LNCAP (cell line): ENCODE measurements at regions not wholly inside any gene's neighbourhood (a gene's known extent, or its start where the extent isn't known, plus 50 kb on each side); places are given as distances from the start of the nearest gene placed in this dataset.

Experiments
- TF ChIP-seq, protein P1 (sequence below): fragments of 450-650 bp; IDR thresholded peaks from 2 replicates; pipeline ENCODE4 v1.5.1; 2017; ENCODE audit warnings: mild to moderate bottlenecking

DNA sequence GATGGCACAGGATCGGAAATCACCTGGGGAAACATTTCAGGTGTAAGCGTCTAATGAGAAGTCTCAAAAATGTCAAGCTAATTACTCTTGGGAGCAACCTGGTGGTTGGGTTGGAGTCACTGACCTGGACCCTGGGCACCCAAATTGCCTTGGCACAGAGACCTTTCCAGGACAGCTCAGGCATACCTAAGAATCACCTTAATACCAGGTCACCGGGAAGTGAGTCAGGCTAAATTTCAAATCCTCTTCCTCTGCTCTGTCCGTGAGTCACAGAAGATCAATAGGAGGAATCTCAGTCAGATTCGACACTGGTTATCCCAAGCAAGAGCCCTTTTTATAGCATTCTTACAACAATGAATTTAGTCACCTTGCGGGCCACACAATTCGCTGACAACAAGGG is 179.6 kb upstream of the CAMK1G start:
- TF ChIP-seq, protein P1, sequence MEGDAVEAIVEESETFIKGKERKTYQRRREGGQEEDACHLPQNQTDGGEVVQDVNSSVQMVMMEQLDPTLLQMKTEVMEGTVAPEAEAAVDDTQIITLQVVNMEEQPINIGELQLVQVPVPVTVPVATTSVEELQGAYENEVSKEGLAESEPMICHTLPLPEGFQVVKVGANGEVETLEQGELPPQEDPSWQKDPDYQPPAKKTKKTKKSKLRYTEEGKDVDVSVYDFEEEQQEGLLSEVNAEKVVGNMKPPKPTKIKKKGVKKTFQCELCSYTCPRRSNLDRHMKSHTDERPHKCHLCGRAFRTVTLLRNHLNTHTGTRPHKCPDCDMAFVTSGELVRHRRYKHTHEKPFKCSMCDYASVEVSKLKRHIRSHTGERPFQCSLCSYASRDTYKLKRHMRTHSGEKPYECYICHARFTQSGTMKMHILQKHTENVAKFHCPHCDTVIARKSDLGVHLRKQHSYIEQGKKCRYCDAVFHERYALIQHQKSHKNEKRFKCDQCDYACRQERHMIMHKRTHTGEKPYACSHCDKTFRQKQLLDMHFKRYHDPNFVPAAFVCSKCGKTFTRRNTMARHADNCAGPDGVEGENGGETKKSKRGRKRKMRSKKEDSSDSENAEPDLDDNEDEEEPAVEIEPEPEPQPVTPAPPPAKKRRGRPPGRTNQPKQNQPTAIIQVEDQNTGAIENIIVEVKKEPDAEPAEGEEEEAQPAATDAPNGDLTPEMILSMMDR, result no peak

DNA sequence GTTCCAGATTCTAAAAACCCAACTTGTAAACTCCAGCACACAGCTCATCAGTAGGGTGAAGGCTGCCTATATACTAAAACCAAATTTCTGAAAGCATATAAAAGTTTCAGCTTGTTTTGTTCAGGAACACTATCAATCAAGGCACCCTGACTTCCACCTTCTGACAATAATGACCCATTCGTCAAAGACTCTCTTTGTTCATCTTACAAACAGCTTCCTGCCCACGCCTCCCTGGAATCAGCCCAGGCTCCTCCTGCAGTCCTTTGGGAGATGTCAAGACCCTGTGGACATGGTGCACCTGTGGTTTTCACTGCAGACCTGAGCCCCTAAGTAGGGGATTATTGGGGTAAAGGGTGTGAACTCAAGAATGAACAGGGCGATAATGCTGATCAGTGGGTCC is 178.9 kb upstream of the CAMK1G start:
- TF ChIP-seq, protein P1, result no peak

DNA sequence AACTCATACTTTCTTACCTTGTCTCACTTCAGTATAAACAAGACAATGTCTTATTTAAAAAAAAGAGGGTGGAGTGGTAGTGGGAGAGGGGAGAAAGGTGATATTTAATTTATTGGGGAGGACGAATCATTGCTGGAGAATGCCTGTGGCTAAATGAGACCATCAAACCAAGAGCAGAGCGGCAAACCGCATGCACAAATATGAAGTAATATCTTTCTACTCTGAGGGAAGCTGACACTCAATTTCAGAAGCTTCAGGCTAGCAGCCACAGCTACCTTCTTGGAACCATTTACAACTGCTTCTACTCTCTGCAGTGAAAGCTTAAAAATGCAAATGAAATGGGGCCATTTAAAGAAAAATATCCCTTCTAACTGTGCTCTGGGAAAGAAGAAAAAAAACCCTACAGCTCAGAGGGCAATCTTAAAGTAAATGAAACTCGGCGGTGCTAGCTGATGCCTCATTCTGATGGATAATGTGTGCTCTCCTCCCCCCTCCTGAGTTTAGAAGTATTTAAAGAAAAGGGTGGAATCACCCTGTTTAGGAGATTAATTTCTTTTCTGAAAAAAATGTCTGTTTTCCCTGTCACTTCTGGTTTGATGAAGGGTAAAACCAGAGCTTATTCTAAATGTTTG is 178.2 kb upstream of the CAMK1G start:
- TF ChIP-seq, protein P1, result no peak

DNA sequence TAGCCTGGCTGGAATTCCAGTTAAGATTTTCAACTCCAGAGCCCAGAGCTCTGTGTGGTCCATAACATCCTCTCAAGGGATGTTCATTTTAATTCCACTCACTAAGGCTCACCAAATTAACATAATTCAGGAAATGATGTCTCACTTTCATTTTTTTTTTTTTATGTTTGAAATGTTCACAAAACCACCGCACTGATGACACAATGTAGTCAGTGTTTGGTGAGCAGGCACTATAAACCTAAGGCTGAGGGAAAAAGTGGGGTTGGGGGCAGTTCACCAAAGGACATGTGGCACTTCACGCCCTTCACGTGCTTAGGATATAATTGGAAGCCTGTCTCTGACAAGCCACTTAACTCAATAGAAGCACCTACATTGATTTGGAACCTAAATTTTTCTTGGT is 177.3 kb upstream of the CAMK1G start:
- TF ChIP-seq, protein P1, result no peak

DNA sequence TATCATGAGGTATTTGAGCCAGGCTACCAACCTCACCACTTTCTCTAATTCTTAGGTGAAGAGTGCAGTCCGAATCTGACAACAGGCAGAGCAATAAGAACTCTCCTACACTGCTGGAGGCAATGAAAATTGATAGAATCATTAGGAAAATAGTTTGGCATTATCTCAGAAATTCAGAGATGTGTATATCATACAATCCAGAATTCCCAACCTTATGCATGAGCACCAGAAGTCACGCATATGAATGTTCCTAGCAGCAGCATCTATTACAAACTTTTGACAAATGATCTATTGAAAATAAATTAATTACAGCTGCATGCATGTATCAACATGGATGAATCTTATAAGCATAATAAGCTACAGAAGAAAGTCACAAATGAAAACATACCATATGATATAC is 176.9 kb upstream of the CAMK1G start:
- TF ChIP-seq, protein P1, result no peak

DNA sequence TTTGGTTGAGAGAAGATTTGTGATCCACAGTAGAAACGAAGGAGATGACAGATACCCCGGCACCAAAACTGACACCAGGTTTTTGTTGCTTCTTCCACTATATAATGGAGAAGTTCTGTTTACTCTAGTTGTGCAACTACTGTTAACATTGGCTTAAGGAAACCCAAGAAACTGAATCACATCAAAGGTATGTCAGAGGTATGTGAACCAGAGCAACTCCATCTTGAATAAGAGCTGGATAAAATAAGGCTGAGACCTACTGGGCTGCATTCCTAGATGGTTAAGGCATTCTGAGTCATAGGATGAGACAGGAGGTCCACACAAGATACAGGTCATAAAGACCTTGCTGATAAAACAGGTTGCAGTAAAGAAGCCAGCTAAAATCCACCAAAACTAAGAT is 173.7 kb upstream of the CAMK1G start:
- TF ChIP-seq, protein P1, result no peak

DNA sequence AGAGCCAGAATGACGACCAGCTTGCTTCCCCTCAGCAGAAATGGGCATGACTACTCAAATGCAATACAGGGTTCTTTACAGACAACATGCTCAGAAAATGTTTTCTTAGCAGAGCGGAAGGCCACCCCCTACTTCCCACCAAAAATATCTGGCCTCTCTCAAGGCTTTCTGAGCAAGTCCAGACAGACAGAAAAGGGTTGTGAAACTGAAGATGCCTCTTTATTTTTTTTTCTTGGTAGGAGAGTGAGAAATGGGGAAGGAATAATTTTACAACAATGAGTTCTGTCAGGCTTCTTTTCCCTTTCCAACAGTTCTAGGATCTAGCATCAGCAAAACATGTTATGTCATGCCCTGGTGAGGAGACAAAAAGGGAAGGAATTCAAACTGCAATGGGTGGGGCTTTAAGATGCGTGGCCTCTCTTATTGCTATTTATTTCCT is 172.0 kb upstream of the CAMK1G start:
- TF ChIP-seq, protein P1, result no peak

DNA sequence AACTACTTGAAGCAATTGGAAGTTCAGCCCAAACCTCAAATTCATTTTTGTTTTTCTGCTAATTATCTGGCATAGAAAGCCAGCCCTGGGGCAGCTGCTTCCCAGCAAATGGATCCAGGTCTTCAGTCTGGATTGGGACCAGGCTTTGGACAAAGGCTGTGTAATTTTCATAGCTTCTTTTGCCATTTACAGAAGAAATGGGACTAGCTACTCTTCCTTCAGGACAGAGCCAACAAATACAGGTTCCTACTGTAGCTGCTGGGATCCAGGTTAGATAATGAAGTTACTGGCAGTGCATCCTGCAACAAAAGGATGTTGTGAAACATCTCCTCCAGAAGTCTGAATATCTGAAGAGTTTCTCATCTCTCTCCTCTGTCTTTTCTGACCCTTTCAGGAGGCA is 171.5 kb upstream of the CAMK1G start:
- TF ChIP-seq, protein P1, result no peak
